ENCODE measurements at regions not wholly inside any gene's neighbourhood (a gene's known extent, or its start where the extent isn't known, plus 50 kb on each side); places are given as distances from the start of the nearest gene placed in this dataset.

DNA sequence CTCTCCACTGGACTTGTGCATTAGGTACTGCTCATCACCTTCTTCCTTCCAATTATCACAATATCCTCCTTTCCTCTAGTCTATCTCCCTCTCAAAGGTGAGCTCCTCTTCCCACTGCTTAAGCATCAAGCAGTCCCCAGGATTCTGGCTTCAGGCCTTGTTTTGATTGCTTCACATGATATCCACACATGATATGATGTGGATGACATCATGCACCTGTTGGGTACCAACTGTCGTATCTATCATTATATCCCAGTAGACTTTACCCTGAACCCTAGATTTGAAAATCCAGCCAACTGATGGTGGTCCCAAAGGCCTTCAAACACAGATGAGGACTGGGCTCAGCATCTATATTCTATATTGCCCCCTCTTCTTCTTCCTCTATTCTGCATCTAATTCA, 104.9 kb downstream of the MFSD1 start:
- TF ChIP-seq POLR2AphosphoS5 (IDR thresholded peaks at IDR 0.05) (no peak), POLR2A (IDR thresholded peaks at IDR 0.05) (no peak), CTCF (IDR thresholded peaks at IDR 0.05) (no peak)
